Testis (tissue), 2 donors: ENCODE measurements at regions not wholly inside any gene's neighbourhood (a gene's known extent, or its start where the extent isn't known, plus 50 kb on each side); places are given as distances from the start of the nearest gene placed in this dataset.

Experiments
- CTCF ChIP-seq, 3 experiments: fragments of 450-650 bp in 2 of 3; fragments of 200-600 bp in 1 of 3; sonication (generic) in 1 of 3; IDR thresholded peaks; one replicate each; pipeline ENCODE4 v1.5.1; 2016 to 2019; ENCODE audit warnings: antibody characterized with exemption in 3 of 3, mild to moderate bottlenecking in 2 of 3, moderate library complexity in 1 of 3
- POLR2A ChIP-seq: fragments of 450-650 bp; IDR thresholded peaks from one replicate; pipeline ENCODE4 v1.6.1; 2017; ENCODE audit warnings: antibody characterized with exemption, mild to moderate bottlenecking, moderate library complexity

- no peak for TF ChIP-seq CTCF (IDR thresholded peaks at IDR 0.05)
- TF ChIP-seq POLR2A: no peak
These were observed 152.3 kb upstream of the TWIST2 start for GRCh38 chr2:238695538-238695937.
